Endothelial cell (in vitro differentiated cells): ENCODE measurements at regions not wholly inside any gene's neighbourhood (a gene's known extent, or its start where the extent isn't known, plus 50 kb on each side); places are given as distances from the start of the nearest gene placed in this dataset.

Experiments
- DNase-seq: peaks from one replicate; pipeline ENCODE4 v3.0.0; 2021; ENCODE audit warnings: low spot score
- H3K27ac Mint-ChIP-seq: one replicate; pipeline ENCODE4 v1.8.0; 2021; ENCODE audit warnings: mixed read lengths, inconsistent platforms; ENCODE audit not compliant: unreplicated experiment
- H3K27me3 Mint-ChIP-seq: one replicate; pipeline ENCODE4 v1.8.0; 2021; ENCODE audit warnings: mild to moderate bottlenecking, moderate library complexity, mixed read lengths, inconsistent platforms; ENCODE audit not compliant: unreplicated experiment
- H3K36me3 Mint-ChIP-seq: one replicate; pipeline ENCODE4 v1.8.0; 2021; ENCODE audit warnings: mild to moderate bottlenecking, low read depth, mixed read lengths, inconsistent platforms; ENCODE audit not compliant: unreplicated experiment
- H3K4me1 Mint-ChIP-seq: one replicate; pipeline ENCODE4 v1.8.0; 2021; ENCODE audit warnings: mild to moderate bottlenecking, mixed read lengths, inconsistent platforms; ENCODE audit not compliant: unreplicated experiment
- H3K4me3 Mint-ChIP-seq: one replicate; pipeline ENCODE4 v1.8.0; 2021; ENCODE audit warnings: mild to moderate bottlenecking, mixed read lengths, inconsistent platforms; ENCODE audit not compliant: unreplicated experiment
- H3K9me3 Mint-ChIP-seq: one replicate; pipeline ENCODE4 v1.8.0; 2021; ENCODE audit warnings: mixed read lengths, inconsistent platforms; ENCODE audit not compliant: unreplicated experiment
- TF ChIP-seq, protein P1 (sequence below): fragments of 200-600 bp; sonication (generic); IDR thresholded peaks from one replicate; pipeline ENCODE4 v1.5.0; 2021; ENCODE audit warnings: antibody characterized with exemption; ENCODE audit not compliant: unreplicated experiment

DNA sequence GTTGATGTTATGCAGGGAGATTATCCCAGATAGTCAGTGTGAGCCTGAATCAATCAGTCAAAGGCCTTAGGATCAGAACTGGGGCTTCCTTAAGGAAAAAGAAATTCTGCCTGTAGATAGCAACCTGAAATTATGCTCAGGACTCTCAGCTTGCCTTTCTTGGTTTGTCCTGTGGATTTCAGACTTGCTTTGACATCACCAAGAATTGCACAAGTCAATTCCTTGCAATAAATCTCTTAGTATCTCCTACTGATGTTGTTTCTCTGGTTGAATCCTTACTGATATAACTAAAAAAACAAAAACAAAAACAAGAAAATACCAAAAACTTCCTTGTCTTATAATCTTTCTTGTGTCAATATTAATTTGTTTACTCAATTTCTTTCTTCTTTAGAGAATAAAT, 258.9 kb upstream of the TCF21 start:
- Mint-ChIP-seq H3K36me3 (no peaks in the 10 kb centered on the region), H3K27ac (no peak overlapping the region), H3K9me3 (no peaks in the 10 kb centered on the region), H3K4me1 (peaks cover 4% of the 10 kb centered on the region), H3K27me3 (no peaks in the 10 kb centered on the region), H3K4me3 (no peak overlapping the region)
- DNase-seq = no peak
- TF ChIP-seq, protein P1, sequence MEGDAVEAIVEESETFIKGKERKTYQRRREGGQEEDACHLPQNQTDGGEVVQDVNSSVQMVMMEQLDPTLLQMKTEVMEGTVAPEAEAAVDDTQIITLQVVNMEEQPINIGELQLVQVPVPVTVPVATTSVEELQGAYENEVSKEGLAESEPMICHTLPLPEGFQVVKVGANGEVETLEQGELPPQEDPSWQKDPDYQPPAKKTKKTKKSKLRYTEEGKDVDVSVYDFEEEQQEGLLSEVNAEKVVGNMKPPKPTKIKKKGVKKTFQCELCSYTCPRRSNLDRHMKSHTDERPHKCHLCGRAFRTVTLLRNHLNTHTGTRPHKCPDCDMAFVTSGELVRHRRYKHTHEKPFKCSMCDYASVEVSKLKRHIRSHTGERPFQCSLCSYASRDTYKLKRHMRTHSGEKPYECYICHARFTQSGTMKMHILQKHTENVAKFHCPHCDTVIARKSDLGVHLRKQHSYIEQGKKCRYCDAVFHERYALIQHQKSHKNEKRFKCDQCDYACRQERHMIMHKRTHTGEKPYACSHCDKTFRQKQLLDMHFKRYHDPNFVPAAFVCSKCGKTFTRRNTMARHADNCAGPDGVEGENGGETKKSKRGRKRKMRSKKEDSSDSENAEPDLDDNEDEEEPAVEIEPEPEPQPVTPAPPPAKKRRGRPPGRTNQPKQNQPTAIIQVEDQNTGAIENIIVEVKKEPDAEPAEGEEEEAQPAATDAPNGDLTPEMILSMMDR = no peak

DNA sequence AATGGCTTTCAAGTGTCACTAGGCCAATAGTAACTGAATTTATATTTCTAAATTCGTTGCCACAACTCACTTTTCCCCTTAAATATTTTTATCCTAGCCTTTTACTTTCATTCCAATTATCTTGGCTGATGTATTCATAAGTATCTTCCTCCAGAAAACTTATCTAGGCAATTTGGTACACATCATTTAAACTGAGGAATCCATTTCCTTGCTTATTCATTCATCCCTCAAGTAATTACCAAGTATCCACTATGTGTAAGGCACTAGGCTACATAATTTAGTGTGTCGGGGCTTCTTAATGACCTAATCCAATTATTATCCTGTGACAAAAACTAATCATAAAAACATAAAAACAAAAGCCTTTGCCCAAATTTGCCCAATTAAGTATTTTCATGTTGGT, 258.3 kb upstream of the TCF21 start:
- Mint-ChIP-seq H3K27me3 (no peaks in the 10 kb centered on the region), H3K27ac (no peak overlapping the region), H3K4me3 (no peak overlapping the region), H3K4me1 (no peaks in the 10 kb centered on the region), H3K36me3 (no peaks in the 10 kb centered on the region), H3K9me3 (no peaks in the 10 kb centered on the region)
- no peak for DNase-seq
- TF ChIP-seq, protein P1 = no peak

DNA sequence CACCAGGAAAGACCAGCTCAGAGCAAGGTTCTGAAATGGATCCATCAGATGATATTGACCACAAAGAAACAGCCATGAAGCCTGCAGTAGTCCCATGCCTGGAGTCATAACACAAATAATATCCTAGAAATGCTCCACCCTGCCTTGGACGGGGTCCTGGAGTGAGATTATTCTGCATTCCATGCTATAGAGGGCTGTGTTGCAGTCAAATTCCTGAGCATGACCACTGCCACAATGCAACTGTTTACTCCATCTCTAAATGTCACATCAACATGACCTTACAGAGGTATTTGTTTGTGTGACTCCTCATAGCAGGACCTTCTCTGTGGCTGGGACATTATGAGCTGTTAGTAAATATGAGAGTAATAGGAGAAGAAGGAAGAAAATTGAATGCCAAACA, 257.5 kb upstream of the TCF21 start:
- no peaks in the 10 kb centered on the region for H3K36me3 Mint-ChIP-seq

GRCh38 chr6:133632206-133632605, 256.7 kb upstream of the TCF21 start:
- Mint-ChIP-seq H3K4me3 (no peak overlapping the region), H3K27me3 (no peaks in the 10 kb centered on the region), H3K4me1 (no peaks in the 10 kb centered on the region), H3K36me3 (no peaks in the 10 kb centered on the region), H3K9me3 (no peaks in the 10 kb centered on the region), H3K27ac (no peak overlapping the region)
- TF ChIP-seq, protein P1 = no peak
- no peak for DNase-seq

More for the DNA sequence above, 257.5 kb upstream of the TCF21 start:
- H3K27ac Mint-ChIP-seq = no peak overlapping the region
- TF ChIP-seq, protein P1 = no peak
- H3K9me3 Mint-ChIP-seq = no peaks in the 10 kb centered on the region
- no peak for DNase-seq
- no peaks in the 10 kb centered on the region for H3K4me1 Mint-ChIP-seq
- H3K4me3 Mint-ChIP-seq = no peak overlapping the region
- no peaks in the 10 kb centered on the region for H3K27me3 Mint-ChIP-seq

DNA sequence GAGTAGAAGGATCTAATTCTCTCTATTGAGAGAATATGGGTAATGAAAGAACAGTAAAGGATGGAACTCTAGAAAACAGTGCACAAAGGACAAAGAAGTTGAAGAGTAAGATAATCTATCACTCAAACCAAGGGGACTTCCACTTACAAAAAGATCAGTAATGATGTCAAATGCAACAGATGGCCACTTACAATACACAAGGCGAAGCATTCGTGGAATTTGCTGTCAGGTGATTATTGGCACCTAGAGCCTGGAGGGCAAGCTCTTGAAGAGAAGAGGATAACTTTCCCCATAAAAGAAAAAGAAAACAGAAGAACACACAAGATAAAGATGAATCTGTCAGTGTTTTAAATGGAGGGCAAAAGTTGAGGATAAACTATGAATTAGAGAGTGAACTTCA, 256.0 kb upstream of the TCF21 start:
- no peaks in the 10 kb centered on the region for H3K9me3 Mint-ChIP-seq

More for the DNA sequence above, 256.0 kb upstream of the TCF21 start:
- Mint-ChIP-seq H3K4me3 (no peak overlapping the region), H3K4me1 (no peaks in the 10 kb centered on the region), H3K27me3 (no peaks in the 10 kb centered on the region), H3K27ac (no peak overlapping the region), H3K36me3 (no peaks in the 10 kb centered on the region)
- DNase-seq = no peak
- TF ChIP-seq, protein P1 = no peak
